ENCODE measurements at regions not wholly inside any gene's neighbourhood (a gene's known extent, or its start where the extent isn't known, plus 50 kb on each side); places are given as distances from the start of the nearest gene placed in this dataset.

DNA sequence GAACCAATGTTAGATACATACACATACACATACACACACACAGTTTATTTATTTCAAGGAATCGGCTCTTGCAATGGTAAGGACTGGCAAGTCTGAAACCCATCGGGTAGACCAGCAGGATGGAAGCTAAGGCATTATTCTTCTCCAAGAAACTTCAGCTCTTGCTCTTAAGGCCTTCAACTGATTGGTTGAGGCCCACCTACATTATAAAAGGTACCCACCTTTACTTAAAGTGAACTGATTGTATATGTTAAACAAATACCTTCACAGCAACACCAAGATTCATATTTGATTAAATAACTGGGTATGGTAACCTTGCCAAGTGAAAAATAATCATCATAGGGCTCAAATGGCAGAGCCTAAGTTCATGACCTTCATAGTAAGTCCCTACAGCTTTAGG is 695.5 kb downstream of the BCL11B start:
- TF ChIP-seq POLR2A (IDR thresholded peaks at IDR 0.05; ENCODE audit: low read length) (no peak), GATA1 (IDR thresholded peaks at IDR 0.05; ENCODE audit: low read depth, low read length) (no peak)

All from erythroblast (primary cell).